Heart left ventricle (tissue), 16 donors: ENCODE measurements at regions not wholly inside any gene's neighbourhood (a gene's known extent, or its start where the extent isn't known, plus 50 kb on each side); places are given as distances from the start of the nearest gene placed in this dataset.

Experiments used
- ATAC-seq, 4 donors: fragments of 200-7000 bp; cut with Tn5 transposase; one replicate each; pipeline ENCODE4 v1.9.1; 2020 to 2022; ENCODE audit warnings: moderate library complexity in 4 of 4, mild to moderate bottlenecking in 3 of 4, moderate number of reproducible peaks in 1 of 4
- DNase-seq, 5 donors: peaks; one replicate each; pipeline ENCODE4 v3.0.0-alpha.2; 2020
- H3K27ac ChIP-seq, 12 donors: fragments of 200-600 bp; sonication (generic) in 4 of 12; one replicate each; pipeline versions ENCODE4 v1.5.0 to v1.8.0; 2016 to 2022; ENCODE audit warnings: mild to moderate bottlenecking in 2 of 12
- H3K27me3 ChIP-seq, 9 donors: fragments of 200-600 bp; sonication (generic) in 2 of 9; one replicate each; pipeline versions ENCODE4 v1.5.1 to v1.8.0; 2016 to 2022; ENCODE audit warnings: mild to moderate bottlenecking in 3 of 9
- H3K36me3 ChIP-seq, 9 donors: fragments of 200-600 bp; sonication (generic) in 2 of 9; one replicate each; pipeline versions ENCODE4 v1.5.0 to v1.8.0; 2018 to 2022; ENCODE audit warnings: mild to moderate bottlenecking in 2 of 9
- H3K4me1 ChIP-seq, 12 donors: fragments of 200-600 bp; sonication (generic) in 4 of 12; one replicate each; pipeline versions ENCODE4 v1.5.0 to v1.8.0; 2016 to 2022; ENCODE audit warnings: mild to moderate bottlenecking in 3 of 12
- H3K4me3 ChIP-seq, 12 donors: fragments of 200-600 bp; sonication (generic) in 4 of 12; one replicate each; pipeline versions ENCODE4 v1.5.0 to v1.8.0; 2017 to 2022; ENCODE audit warnings: mild to moderate bottlenecking in 9 of 12, moderate library complexity in 4 of 12
- H3K9me3 ChIP-seq, 12 donors: fragments of 200-600 bp; sonication (generic) in 4 of 12; one replicate each; pipeline versions ENCODE4 v1.5.0 to v1.8.0; 2016 to 2022; ENCODE audit warnings: mild to moderate bottlenecking in 1 of 12
- CTCF ChIP-seq, 12 donors: fragments of 200-600 bp; sonication (generic) in 4 of 12; IDR thresholded peaks; one replicate each; pipeline versions ENCODE4 v1.5.0 to v1.8.0; 2018 to 2022; ENCODE audit warnings: antibody characterized with exemption in 12 of 12, mild to moderate bottlenecking in 5 of 12
- POLR2A ChIP-seq, 2 donors: fragments of 450-650 bp; IDR thresholded peaks; one replicate each; pipeline ENCODE4 v1.6.1; 2017; ENCODE audit warnings: antibody characterized with exemption in 2 of 2, mild to moderate bottlenecking in 2 of 2, moderate library complexity in 2 of 2
- WGBS, 4 donors: extraction: QIAGEN DNeasy Blood & Tissue Kit in 2 of 4; methylation state at CpG; one replicate each; pipeline versions ENCODE4 v1.1.5 to v1.1.7; 2013 to 2018; 5-methylcytosine and 5-hydroxymethylcytosine counted together
- intact Hi-C, 10 donors: fragments of 100-400 bp; cut with DNase I; formaldehyde crosslinking; loops; one replicate each; pipeline versions ENCODE4 v1.11.1 to v1.14.2; 2022
- donor health status: ischemic (EF 13 %, LVEDD 7.1; RV severe dilation, severe dysfunction).
- donor health status: healthy with polysubstance abuse.
- donor health status: DM: no; HTN: yes; CAD: no.
- donor health status: DM: no; HTN: no; CAD: no.
- donor health status: ischemic (EF 25% LVEDD 6.9; RV normal size, moderate dysfunction).
- donor health status: ischemic (EF 25% LVEDD 5.7; RV mildly dilated, moderate dysfunction).
- donor health status: healthy.
- donor health status: DM: yes; HTN: yes; CAD: no.
- donor health status: ischemic (EF 35%, LVEDD 5.7; RV mildly dilated, moderate dysfunction).
- donor health status: nonischemic (EF 11% LVEDD 7.7; RV severe dilation, severe dysfunction).
- donor health status: DM: yes; HTN: yes; CAD: no.
- donor health status: PGD.
- donor health status: ischemic (EF 29% LVEDD 5.4; RV normal size, mild dysfunction).
- donor health status: nonischemic (EF 23%, LVEDD 6.1; RV moderate dilation, normal function).

DNA sequence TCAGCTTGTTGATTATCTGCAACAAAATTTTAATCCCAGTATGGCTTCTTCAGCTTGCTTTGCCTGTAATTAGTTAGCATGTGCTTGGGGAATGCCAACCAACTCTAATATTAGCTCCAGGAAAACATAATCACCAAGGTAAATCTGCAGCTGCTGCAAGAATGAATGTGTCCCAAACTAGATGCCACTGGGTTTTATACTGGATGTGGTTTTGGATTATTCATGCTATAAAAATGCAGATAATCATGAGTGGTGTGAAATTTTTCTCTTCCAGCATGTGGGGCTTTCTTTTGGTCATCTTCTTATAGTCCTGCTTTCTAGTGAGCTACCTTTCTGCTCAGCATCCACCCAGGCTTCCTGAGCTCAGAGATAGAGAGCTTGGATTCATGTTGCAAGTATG is 295.9 kb upstream of the CASK start:
- no peak overlapping the region for H3K4me3 ChIP-seq
- H3K4me1 ChIP-seq, result no peaks in the 10 kb centered on the region
- H3K9me3 ChIP-seq, result no peaks in the 10 kb centered on the region
- no peaks in the 10 kb centered on the region for H3K36me3 ChIP-seq
- H3K27me3 ChIP-seq, result peaks cover 0 to 7% (median 0%) of the 10 kb centered on the region in 9 donors
- ATAC-seq (no peak), DNase-seq (no peak)
- intact Hi-C loops, result no loop called here
- no peak overlapping the region for H3K27ac ChIP-seq
- TF ChIP-seq CTCF (IDR thresholded peaks at IDR 0.05) (no peak), POLR2A (IDR thresholded peaks at IDR 0.05) (no peak)

DNA sequence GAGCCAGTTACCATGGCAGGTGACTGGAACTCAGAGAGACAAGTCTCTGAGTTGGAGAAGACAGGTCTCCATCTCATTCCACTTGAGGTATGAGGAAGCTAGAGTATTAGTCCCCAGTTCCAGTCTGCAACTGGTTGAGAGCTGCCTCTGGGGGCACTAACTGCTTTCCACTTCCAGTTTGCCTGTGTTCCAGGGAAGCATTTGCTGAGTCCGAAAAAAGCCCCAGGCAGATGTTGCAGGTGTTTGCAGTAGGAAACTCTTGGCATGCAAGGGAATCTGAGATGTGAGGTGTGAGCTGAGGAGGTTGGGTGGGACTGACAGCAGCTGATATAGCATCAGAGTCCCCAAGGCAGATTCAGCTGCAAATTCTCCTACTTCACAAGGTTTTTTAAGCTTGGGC is 272.2 kb upstream of the CASK start:
- ATAC-seq (no peak), DNase-seq (no peak)
- H3K9me3 ChIP-seq, result peaks cover 0 to 9% (median 0%) of the 10 kb centered on the region in 12 donors
- WGBS, 4 donors, result 13 to 63% (median 50%) methylated on average over 1 of the region's 1 CpG
- no peaks in the 10 kb centered on the region for H3K4me1 ChIP-seq
- no peaks in the 10 kb centered on the region for H3K27me3 ChIP-seq
- H3K4me3 ChIP-seq, result no peak overlapping the region
- no peak overlapping the region for H3K27ac ChIP-seq
- H3K36me3 ChIP-seq, result no peaks in the 10 kb centered on the region
- intact Hi-C loops, result no loop called here
- TF ChIP-seq CTCF (IDR thresholded peaks at IDR 0.05), result no peak
- no peak for TF ChIP-seq POLR2A (IDR thresholded peaks at IDR 0.05)

- Histone ChIP-seq H3K4me3 (no peak overlapping the region), H3K27ac (no peak overlapping the region), H3K4me1 (no peaks in the 10 kb centered on the region), H3K36me3 (no peaks in the 10 kb centered on the region), H3K27me3 (no peaks in the 10 kb centered on the region), H3K9me3 (peaks cover 0 to 9% (median 0%) of the 10 kb centered on the region in 12 donors)
- intact Hi-C loops, result no loop called here
- no peak for ATAC-seq
- 58 to 78% (median 69%) methylated on average over 4 of the region's 4 CpGs for whole genome bisulfite sequencing, 4 donors
- DNase-seq, result no peak
- TF ChIP-seq POLR2A (IDR thresholded peaks at IDR 0.05), result no peak
- TF ChIP-seq CTCF (IDR thresholded peaks at IDR 0.05), result no peak
Measured at GRCh38 chrX:42189576-42189975, 266.2 kb upstream of the CASK start.

GRCh38 chrX:42188730-42189129 is 265.4 kb upstream of the CASK start:
- Histone ChIP-seq H3K4me3 (no peak overlapping the region), H3K4me1 (no peaks in the 10 kb centered on the region), H3K9me3 (peaks cover 0 to 9% (median 0%) of the 10 kb centered on the region in 12 donors), H3K27me3 (no peaks in the 10 kb centered on the region), H3K36me3 (no peaks in the 10 kb centered on the region), H3K27ac (no peak overlapping the region)
- TF ChIP-seq CTCF (IDR thresholded peaks at IDR 0.05) (no peak), POLR2A (IDR thresholded peaks at IDR 0.05) (no peak)
- WGBS, 4 donors, result 64 to 76% (median 70%) methylated on average over 5 of the region's 5 CpGs
- intact Hi-C loops, result no loop called here
- ATAC-seq (no peak), DNase-seq (no peak)
